Loucy (cell line): ENCODE measurements at regions not wholly inside any gene's neighbourhood (a gene's known extent, or its start where the extent isn't known, plus 50 kb on each side); places are given as distances from the start of the nearest gene placed in this dataset.
"Not testable (repeated sequence)": the region's sequence is repeated elsewhere in the genome, so short reads cannot be mapped to it uniquely, and the experiment has no call there.

ENCODE experiments used
- CTCF ChIP-seq: fragments of 200-600 bp; sonication (generic); conservative IDR thresholded peaks from 2 replicates; pipeline ENCODE4 v1.5.1; 2014; ENCODE audit warnings: mild to moderate bottlenecking, antibody characterized with exemption, low read length
- EZH2phosphoT487 ChIP-seq: fragments of 200-600 bp; IDR thresholded peaks from 2 replicates; pipeline ENCODE4 v1.6.1; 2018; ENCODE audit warnings: antibody characterized with exemption, mild to moderate bottlenecking, moderate library complexity, borderline replicate concordance

- not testable (repeated sequence) for TF ChIP-seq CTCF, EZH2phosphoT487
These were observed 141.0 kb downstream of the RTP5 start for GRCh38 chr2:242010252-242011166.
